ENCODE measurements at regions not wholly inside any gene's neighbourhood (a gene's known extent, or its start where the extent isn't known, plus 50 kb on each side); places are given as distances from the start of the nearest gene placed in this dataset.

DNA sequence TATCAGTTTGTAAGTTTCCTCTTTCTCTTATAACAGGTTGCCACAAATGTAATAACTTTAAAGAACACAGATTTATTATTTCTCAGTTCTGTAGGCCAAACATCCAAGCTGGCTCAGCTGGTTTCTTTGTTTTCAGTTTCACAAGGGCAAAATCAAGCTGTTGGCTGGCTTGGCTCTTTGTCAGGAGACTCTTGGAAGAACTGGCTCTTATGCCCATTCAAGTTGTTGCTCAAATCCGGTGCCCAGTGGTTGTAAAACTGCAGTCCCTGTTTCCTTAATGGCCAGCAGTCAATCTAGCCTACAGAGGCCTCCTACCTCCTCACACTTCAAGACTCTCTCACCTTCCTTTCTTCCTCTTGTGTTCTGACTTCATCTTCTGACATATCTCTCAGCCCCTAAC lies 1171.0 kb downstream of the MRPL39 start:
- Histone ChIP-seq H3K79me2 (ENCODE audit: insufficient read depth, low read length) (peaks cover 18% of the 10 kb centered on the region; the same call in 1 of the 2 replicates), H3K4me1 (ENCODE audit: insufficient read depth, low read length, poor library complexity, severe bottlenecking) (peaks cover 10% of the 10 kb centered on the region), H3K4me2 (ENCODE audit: low read depth, low read length, poor library complexity, severe bottlenecking) (no peak overlapping the region), H3F3A (ENCODE audit: low read depth) (no peaks in the 10 kb centered on the region), H4K20me1 (ENCODE audit: insufficient read depth, low read length, poor library complexity, severe bottlenecking) (no peaks in the 10 kb centered on the region), H3K27me3 (ENCODE audit: insufficient read depth, low read length, poor library complexity, severe bottlenecking) (no peaks in the 10 kb centered on the region), H2AFZ (ENCODE audit: low read length) (no peak overlapping the region), H3K36me3 (ENCODE audit: insufficient read depth, low read length) (no peaks in the 10 kb centered on the region), H3K9ac (ENCODE audit: low read depth, low read length, poor library complexity, severe bottlenecking) (no peak overlapping the region), H3K4me3 (ENCODE audit: low read length, poor library complexity, severe bottlenecking) (no peak overlapping the region), H3K9me2 (replicated peaks; ENCODE audit: low read depth, low read length) (no peaks in the 10 kb centered on the region), H3K9me3 (ENCODE audit: insufficient read depth, low read depth, low read length) (peaks cover 5% of the 10 kb centered on the region; the same call in 1 of the 2 replicates)
- TF ChIP-seq, protein P1, sequence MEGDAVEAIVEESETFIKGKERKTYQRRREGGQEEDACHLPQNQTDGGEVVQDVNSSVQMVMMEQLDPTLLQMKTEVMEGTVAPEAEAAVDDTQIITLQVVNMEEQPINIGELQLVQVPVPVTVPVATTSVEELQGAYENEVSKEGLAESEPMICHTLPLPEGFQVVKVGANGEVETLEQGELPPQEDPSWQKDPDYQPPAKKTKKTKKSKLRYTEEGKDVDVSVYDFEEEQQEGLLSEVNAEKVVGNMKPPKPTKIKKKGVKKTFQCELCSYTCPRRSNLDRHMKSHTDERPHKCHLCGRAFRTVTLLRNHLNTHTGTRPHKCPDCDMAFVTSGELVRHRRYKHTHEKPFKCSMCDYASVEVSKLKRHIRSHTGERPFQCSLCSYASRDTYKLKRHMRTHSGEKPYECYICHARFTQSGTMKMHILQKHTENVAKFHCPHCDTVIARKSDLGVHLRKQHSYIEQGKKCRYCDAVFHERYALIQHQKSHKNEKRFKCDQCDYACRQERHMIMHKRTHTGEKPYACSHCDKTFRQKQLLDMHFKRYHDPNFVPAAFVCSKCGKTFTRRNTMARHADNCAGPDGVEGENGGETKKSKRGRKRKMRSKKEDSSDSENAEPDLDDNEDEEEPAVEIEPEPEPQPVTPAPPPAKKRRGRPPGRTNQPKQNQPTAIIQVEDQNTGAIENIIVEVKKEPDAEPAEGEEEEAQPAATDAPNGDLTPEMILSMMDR (conservative IDR thresholded peaks at IDR 0.05; ENCODE audit: low read length): no peak
- no peak for TF ChIP-seq EZH2phosphoT487 (IDR thresholded peaks at IDR 0.05; ENCODE audit: borderline replicate concordance)

DNA sequence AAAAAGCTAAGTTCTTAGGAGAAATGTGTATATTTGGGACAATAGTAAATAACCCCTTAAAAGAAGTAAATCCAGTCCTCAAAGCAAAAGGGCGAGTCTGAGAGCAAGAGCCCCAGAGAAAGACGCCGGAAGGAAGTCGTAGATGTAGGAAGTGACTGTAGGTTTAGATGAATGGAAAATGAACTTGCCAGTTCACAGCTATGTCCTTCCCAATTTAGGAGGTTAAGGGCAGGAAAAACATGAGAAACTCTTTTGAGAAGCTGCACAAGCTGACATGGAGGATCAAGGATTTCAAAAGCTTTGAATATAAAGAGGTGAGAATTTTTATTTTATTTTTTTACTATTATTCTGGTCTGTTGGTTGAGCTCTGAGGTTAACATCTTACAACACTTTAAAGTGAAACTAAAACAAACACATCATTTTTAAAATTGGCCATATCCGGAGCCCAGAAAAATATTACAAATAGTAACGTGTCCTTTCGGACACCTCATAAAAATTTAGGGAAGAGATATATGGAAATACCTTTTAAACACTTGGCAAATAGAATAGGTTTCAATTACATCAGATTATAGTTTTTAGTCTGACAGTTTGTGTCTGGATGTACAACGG lies 1178.6 kb downstream of the MRPL39 start:
- H3K9me3 ChIP-seq (ENCODE audit: insufficient read depth, low read depth, low read length): no peaks in the 10 kb centered on the region
- H3K79me2 ChIP-seq (ENCODE audit: insufficient read depth, low read length): peaks cover 27% of the 10 kb centered on the region
- peak overlapping the region; percentile 25 for H2AFZ ChIP-seq (ENCODE audit: low read length)
- H3F3A ChIP-seq (ENCODE audit: low read depth): no peaks in the 10 kb centered on the region
- H3K27me3 ChIP-seq (ENCODE audit: insufficient read depth, low read length, poor library complexity, severe bottlenecking): no peaks in the 10 kb centered on the region
- peak overlapping the region; percentile 84 for H3K4me3 ChIP-seq (ENCODE audit: low read length, poor library complexity, severe bottlenecking)
- peak overlapping the region; percentile 80 for H3K9ac ChIP-seq (ENCODE audit: low read depth, low read length, poor library complexity, severe bottlenecking)
- peak overlapping the region; percentile 67 for H3K4me2 ChIP-seq (ENCODE audit: low read depth, low read length, poor library complexity, severe bottlenecking)
- TF ChIP-seq EZH2phosphoT487 (IDR thresholded peaks at IDR 0.05; ENCODE audit: borderline replicate concordance): no peak
- TF ChIP-seq, protein P1 (conservative IDR thresholded peaks at IDR 0.05; ENCODE audit: low read length): no peak
- H3K9me2 ChIP-seq (replicated peaks; ENCODE audit: low read depth, low read length): no peaks in the 10 kb centered on the region
- H3K4me1 ChIP-seq (ENCODE audit: insufficient read depth, low read length, poor library complexity, severe bottlenecking): peaks cover 13% of the 10 kb centered on the region
- H3K36me3 ChIP-seq (ENCODE audit: insufficient read depth, low read length): no peaks in the 10 kb centered on the region
- no peaks in the 10 kb centered on the region for H4K20me1 ChIP-seq (ENCODE audit: insufficient read depth, low read length, poor library complexity, severe bottlenecking)

DNA sequence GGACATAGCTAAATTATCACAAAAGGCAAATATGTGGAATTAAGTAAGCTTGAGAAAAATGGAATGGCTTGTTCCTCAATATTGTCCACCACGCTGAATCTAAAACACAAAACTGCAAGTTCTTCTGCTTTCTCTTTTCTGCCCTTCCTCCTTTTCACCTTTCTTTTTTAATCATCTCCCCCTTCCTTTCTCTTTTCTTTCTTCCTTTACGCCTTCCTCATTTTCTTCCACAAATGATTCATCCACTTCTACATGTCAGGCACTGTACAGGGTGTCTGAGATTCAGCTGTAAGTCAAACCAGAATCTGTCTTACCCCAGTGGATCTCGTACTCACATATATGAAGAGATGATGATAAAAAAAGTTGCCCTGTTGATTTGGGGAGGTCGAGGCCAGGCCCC lies 1182.5 kb downstream of the MRPL39 start:
- Histone ChIP-seq H3K9ac (ENCODE audit: low read depth, low read length, poor library complexity, severe bottlenecking) (no peak overlapping the region), H4K20me1 (ENCODE audit: insufficient read depth, low read length, poor library complexity, severe bottlenecking) (no peaks in the 10 kb centered on the region), H3K4me3 (ENCODE audit: low read length, poor library complexity, severe bottlenecking) (no peak overlapping the region), H3K4me1 (ENCODE audit: insufficient read depth, low read length, poor library complexity, severe bottlenecking) (peaks cover 6% of the 10 kb centered on the region), H3K27me3 (ENCODE audit: insufficient read depth, low read length, poor library complexity, severe bottlenecking) (no peaks in the 10 kb centered on the region), H3K4me2 (ENCODE audit: low read depth, low read length, poor library complexity, severe bottlenecking) (no peak overlapping the region), H3K36me3 (ENCODE audit: insufficient read depth, low read length) (no peaks in the 10 kb centered on the region), H3K79me2 (ENCODE audit: insufficient read depth, low read length) (peaks cover 10% of the 10 kb centered on the region), H3F3A (ENCODE audit: low read depth) (no peaks in the 10 kb centered on the region), H3K9me3 (ENCODE audit: insufficient read depth, low read depth, low read length) (peaks cover 3% of the 10 kb centered on the region; the same call in 1 of the 2 replicates), H2AFZ (ENCODE audit: low read length) (no peak overlapping the region), H3K9me2 (replicated peaks; ENCODE audit: low read depth, low read length) (no peaks in the 10 kb centered on the region)
- no peak for TF ChIP-seq EZH2phosphoT487 (IDR thresholded peaks at IDR 0.05; ENCODE audit: borderline replicate concordance)
- TF ChIP-seq, protein P1 (conservative IDR thresholded peaks at IDR 0.05; ENCODE audit: low read length): no peak

Data from Loucy (cell line).